ENCODE measurements at regions not wholly inside any gene's neighbourhood (a gene's known extent, or its start where the extent isn't known, plus 50 kb on each side); places are given as distances from the start of the nearest gene placed in this dataset.

DNA sequence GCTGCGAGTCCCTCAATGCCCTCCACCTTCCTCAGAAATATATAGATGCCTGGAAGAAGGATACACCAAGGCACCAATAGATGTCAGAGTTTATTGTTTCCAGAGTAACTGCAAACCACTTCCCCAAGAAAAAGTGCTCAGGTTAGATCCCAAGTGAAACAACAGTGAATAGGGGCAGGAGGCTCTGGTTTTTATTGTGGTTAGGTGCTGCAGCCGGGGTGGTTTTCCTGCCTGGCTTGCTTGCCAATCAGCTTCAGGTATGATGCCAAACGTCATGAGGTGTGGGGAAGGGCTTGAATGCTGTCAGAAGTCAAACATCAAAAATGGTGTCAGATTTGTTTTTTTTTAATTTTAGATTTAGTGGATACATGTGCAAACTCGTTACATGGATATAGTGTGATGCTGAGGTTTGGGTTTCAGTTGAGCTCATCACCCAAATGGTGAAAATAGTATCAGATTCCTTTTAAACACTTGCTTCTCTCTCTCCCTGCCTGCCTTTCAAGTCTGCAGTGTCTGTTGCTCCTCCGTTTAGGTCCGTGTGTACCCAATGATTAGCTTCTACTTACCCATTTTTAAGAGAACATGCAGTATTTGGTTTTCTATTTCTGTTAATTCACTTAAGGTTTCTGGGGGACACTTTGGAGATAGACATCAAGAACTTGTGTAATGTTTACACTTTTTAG lies 1317.0 kb downstream of the MRPL39 start:
- H3K9me3 Mint-ChIP-seq: no peaks in the 10 kb centered on the region
- peaks cover 5% of the 10 kb centered on the region for H3K4me1 Mint-ChIP-seq
- H3K4me3 Mint-ChIP-seq: no peak overlapping the region
- no peak for ATAC-seq (ENCODE audit: low read depth)
- DNase-seq (ENCODE audit: low spot score in 2 of 2): no peak
- H3K27me3 Mint-ChIP-seq: no peaks in the 10 kb centered on the region
- H3K27ac Mint-ChIP-seq: no peak overlapping the region
- H3K36me3 Mint-ChIP-seq: no peaks in the 10 kb centered on the region

- no peak overlapping the region for H3K4me3 Mint-ChIP-seq
- no peak overlapping the region for H3K27ac Mint-ChIP-seq
Observed at GRCh38 chr21:24289539-24289938, 1317.7 kb downstream of the MRPL39 start.

GRCh38 chr21:24280596-24280995 lies 1326.7 kb downstream of the MRPL39 start:
- Mint-ChIP-seq H3K27me3 (peaks cover 3% of the 10 kb centered on the region), H3K4me3 (no peak overlapping the region), H3K4me1 (peaks cover 2% of the 10 kb centered on the region), H3K36me3 (no peaks in the 10 kb centered on the region), H3K9me3 (no peaks in the 10 kb centered on the region), H3K27ac (no peak overlapping the region)
- ATAC-seq (ENCODE audit: low read depth): no peak
- DNase-seq (ENCODE audit: low spot score in 2 of 2): no peak

More at GRCh38 chr21:24289539-24289938, 1317.7 kb downstream of the MRPL39 start:
- DNase-seq (ENCODE audit: low spot score in 2 of 2) (no peak), ATAC-seq (ENCODE audit: low read depth) (no peak)
- Mint-ChIP-seq H3K27me3 (no peaks in the 10 kb centered on the region), H3K9me3 (no peaks in the 10 kb centered on the region), H3K36me3 (no peaks in the 10 kb centered on the region), H3K4me1 (peaks cover 5% of the 10 kb centered on the region)

DNA sequence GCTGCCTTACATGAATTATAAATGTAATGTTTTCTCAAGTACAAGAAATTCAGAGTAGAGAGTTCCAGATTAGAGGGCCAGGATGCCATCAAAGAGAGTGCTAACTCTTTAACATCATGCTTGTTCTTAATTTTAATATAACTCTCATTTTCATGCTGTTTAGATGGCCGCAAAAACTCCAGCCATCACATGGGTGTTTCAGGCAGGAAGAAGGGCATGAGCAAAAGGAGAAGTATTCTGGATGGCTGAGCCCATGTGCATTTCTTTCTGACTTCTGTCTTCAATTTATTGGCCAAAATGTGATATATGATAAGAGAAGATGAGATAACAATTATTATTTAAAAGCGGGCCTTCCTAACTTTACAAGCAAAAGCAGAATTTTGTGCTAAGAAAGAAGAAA lies 1328.6 kb downstream of the MRPL39 start:
- ATAC-seq (ENCODE audit: low read depth): no peak
- Mint-ChIP-seq H3K4me3 (no peak overlapping the region), H3K27me3 (peaks cover 3% of the 10 kb centered on the region), H3K9me3 (no peaks in the 10 kb centered on the region), H3K4me1 (peaks cover 2% of the 10 kb centered on the region), H3K27ac (no peak overlapping the region), H3K36me3 (no peaks in the 10 kb centered on the region)
- no peak for DNase-seq (ENCODE audit: low spot score in 2 of 2)

- ATAC-seq (ENCODE audit: low read depth) (no peak), DNase-seq (ENCODE audit: low spot score in 2 of 2) (no peak)
- Mint-ChIP-seq H3K4me3 (no peak overlapping the region), H3K9me3 (no peaks in the 10 kb centered on the region), H3K4me1 (peaks cover 5% of the 10 kb centered on the region), H3K27me3 (peaks cover 10% of the 10 kb centered on the region), H3K36me3 (no peaks in the 10 kb centered on the region), H3K27ac (no peak overlapping the region)
Observed at GRCh38 chr21:24276204-24276603, 1331.1 kb downstream of the MRPL39 start.

GRCh38 chr21:24275616-24276015 lies 1331.7 kb downstream of the MRPL39 start:
- ATAC-seq (ENCODE audit: low read depth) (no peak), DNase-seq (ENCODE audit: low spot score in 2 of 2) (no peak)
- Mint-ChIP-seq H3K27ac (no peak overlapping the region), H3K4me3 (no peak overlapping the region), H3K27me3 (peaks cover 10% of the 10 kb centered on the region), H3K4me1 (peaks cover 7% of the 10 kb centered on the region), H3K9me3 (no peaks in the 10 kb centered on the region), H3K36me3 (no peaks in the 10 kb centered on the region)

DNA sequence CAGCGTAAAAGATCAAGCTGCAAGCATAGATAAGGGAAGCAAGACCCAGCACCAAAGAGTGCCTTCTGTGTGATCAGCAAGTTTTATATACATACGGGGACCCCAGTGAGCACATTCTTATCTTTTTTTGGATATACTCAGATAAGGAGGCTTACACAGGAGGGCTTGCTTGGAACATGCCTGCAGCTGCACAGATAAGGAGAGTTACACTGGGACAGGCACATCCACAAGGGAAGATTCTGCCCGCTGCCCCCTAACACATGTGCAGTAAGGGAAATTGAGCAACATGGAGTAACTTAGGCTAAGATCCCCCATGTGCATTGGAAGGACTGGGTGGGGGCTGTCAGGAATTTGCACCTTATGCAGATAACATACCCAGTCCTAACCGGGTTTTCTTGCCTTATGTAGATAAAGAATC lies 1334.8 kb downstream of the MRPL39 start:
- Mint-ChIP-seq H3K4me3 (no peak overlapping the region), H3K36me3 (no peaks in the 10 kb centered on the region), H3K9me3 (no peaks in the 10 kb centered on the region), H3K27me3 (peaks cover 8% of the 10 kb centered on the region), H3K4me1 (peaks cover 6% of the 10 kb centered on the region), H3K27ac (no peak overlapping the region)
- no peak for DNase-seq (ENCODE audit: low spot score in 2 of 2)
- no peak for ATAC-seq (ENCODE audit: low read depth)

DNA sequence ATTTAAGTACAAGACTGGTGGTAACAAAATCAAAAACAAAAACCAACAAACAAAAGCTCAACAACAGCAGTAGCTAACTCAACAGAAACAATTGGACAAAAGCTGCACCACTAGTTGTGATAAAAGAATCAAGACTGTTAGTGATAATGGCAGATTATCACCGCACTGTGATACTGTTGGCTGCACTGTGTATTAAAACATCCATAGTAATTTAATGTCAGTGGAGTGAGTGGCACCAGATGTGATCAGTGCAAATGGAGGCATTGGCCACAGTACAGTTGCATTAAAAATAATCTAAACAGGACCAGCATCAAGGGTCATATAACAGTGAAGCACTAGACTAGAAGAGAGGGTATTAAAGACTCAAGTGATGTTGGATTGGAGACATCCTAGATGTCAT lies 1341.3 kb downstream of the MRPL39 start:
- ATAC-seq (ENCODE audit: low read depth): no peak
- H3K4me1 Mint-ChIP-seq: peaks cover 3% of the 10 kb centered on the region
- H3K4me3 Mint-ChIP-seq: no peak overlapping the region
- H3K36me3 Mint-ChIP-seq: no peaks in the 10 kb centered on the region
- no peak for DNase-seq (ENCODE audit: low spot score in 2 of 2)
- H3K27me3 Mint-ChIP-seq: no peaks in the 10 kb centered on the region
- no peaks in the 10 kb centered on the region for H3K9me3 Mint-ChIP-seq
- H3K27ac Mint-ChIP-seq: no peak overlapping the region

DNA sequence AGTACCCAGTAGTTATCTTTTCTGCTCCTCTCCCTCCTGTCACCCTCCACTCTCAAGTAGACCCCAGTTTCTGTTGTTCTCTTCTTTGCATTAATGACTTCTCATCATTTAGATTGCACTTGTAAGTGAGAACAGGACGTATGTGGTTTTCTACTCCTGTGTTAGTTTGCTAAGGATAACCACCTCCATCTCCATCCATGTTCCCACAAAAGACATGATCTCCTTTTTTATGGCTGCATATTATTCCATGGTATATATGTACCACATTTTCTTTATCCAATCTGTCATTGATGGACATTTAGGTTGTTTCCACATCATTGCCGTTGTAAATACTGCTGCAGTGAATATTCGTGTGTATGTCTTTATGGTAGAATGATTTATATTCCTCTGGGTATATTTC lies 1346.5 kb downstream of the MRPL39 start:
- Mint-ChIP-seq H3K9me3 (peaks cover 4% of the 10 kb centered on the region), H3K36me3 (no peaks in the 10 kb centered on the region), H3K4me1 (no peaks in the 10 kb centered on the region), H3K27me3 (no peaks in the 10 kb centered on the region), H3K4me3 (no peak overlapping the region), H3K27ac (no peak overlapping the region)
- no peak for ATAC-seq (ENCODE audit: low read depth)
- no peak for DNase-seq (ENCODE audit: low spot score in 2 of 2)

DNA sequence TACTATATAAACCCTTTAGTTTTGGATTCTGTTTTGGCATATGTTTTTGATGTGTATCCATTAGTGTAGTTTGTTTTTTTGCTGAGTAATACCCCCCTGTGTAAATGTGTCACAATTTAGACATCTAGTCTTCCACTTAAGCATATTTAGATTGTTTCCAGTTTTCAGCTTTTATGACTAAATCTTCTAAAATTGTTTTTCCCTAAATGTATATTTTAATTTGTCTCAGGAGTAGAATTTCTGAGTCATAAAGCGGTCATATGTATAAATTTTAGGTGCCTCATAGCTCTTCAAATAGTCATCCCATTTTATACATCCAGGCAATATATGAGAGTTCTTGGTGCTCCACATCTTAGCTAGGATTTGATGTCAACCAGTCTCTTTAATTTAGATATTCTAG lies 1348.0 kb downstream of the MRPL39 start:
- Mint-ChIP-seq H3K27ac (no peak overlapping the region), H3K27me3 (no peaks in the 10 kb centered on the region), H3K9me3 (peaks cover 4% of the 10 kb centered on the region), H3K4me1 (no peaks in the 10 kb centered on the region), H3K4me3 (no peak overlapping the region), H3K36me3 (no peaks in the 10 kb centered on the region)
- no peak for DNase-seq (ENCODE audit: low spot score in 2 of 2)
- no peak for ATAC-seq (ENCODE audit: low read depth)

DNA sequence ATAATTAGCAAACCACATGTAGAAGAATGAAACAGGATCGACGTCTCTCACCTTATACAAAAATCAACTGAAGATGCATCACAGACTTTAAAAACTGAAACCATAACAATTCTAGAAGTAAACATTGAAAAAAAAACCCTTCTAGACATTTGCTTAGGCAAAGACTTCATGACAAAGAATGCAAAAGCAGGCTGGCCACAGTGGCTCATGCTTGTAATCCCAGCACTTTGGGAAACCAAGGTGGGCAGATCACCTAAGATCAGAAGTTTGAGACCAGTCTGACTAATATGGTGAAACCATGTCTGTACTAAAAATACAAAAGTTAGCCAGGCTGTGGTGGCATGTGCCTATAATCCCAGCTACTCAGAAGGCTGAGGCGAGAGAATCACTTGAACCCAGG lies 1351.7 kb downstream of the MRPL39 start:
- H3K4me1 Mint-ChIP-seq: no peaks in the 10 kb centered on the region
- no peaks in the 10 kb centered on the region for H3K36me3 Mint-ChIP-seq
- DNase-seq (ENCODE audit: low spot score in 2 of 2): no peak
- H3K4me3 Mint-ChIP-seq: no peak overlapping the region
- H3K27ac Mint-ChIP-seq: no peak overlapping the region
- no peak for ATAC-seq (ENCODE audit: low read depth)
- peaks cover under 1% of the 10 kb centered on the region for H3K9me3 Mint-ChIP-seq
- H3K27me3 Mint-ChIP-seq: no peaks in the 10 kb centered on the region

DNA sequence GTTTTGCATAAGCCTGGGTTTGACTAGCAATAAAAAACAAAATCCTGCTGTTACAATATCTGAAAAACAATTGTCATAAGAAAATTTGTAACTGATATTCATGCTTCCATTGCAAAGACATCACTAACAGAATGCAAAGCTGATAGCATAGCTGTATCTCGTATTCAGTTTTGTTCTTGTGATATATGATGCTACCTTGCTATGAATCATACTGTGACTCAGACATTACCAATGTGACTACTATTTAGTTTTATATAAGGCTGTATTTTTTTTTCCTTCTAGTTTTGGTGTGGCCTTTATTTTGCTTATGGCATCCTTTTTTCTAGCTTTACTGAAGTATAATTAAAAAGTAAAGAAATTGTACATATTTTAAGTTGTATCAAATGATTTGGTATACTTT lies 1381.8 kb downstream of the MRPL39 start:
- Mint-ChIP-seq H3K4me1 (no peaks in the 10 kb centered on the region), H3K27ac (no peak overlapping the region), H3K36me3 (no peaks in the 10 kb centered on the region), H3K4me3 (no peak overlapping the region), H3K9me3 (peaks cover 2% of the 10 kb centered on the region), H3K27me3 (no peaks in the 10 kb centered on the region)
- DNase-seq (ENCODE audit: low spot score in 2 of 2): no peak
- ATAC-seq (ENCODE audit: low read depth): no peak

DNA sequence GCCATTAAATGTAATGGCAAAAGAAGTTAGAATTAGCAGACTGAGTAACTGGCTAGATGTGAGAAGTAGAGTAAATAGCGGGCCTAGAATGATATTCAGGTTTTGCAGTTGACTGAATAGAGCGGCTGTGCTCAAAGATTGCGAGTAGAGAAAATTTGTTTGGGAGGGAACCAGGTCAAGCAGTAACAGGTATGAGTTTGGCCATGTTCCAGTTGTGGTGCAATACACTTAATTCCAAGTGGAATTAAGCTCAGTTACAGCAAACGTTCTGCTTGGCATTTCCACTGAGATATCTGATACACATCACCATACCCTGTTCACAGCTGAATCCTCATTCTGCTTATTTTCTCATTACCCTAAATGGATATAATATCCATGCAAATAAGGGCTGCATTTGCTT lies 1382.9 kb downstream of the MRPL39 start:
- Mint-ChIP-seq H3K4me3 (no peak overlapping the region), H3K36me3 (no peaks in the 10 kb centered on the region), H3K27me3 (no peaks in the 10 kb centered on the region), H3K27ac (no peak overlapping the region), H3K9me3 (peaks cover 2% of the 10 kb centered on the region), H3K4me1 (no peaks in the 10 kb centered on the region)
- ATAC-seq (ENCODE audit: low read depth) (no peak), DNase-seq (ENCODE audit: low spot score in 2 of 2) (no peak)

DNA sequence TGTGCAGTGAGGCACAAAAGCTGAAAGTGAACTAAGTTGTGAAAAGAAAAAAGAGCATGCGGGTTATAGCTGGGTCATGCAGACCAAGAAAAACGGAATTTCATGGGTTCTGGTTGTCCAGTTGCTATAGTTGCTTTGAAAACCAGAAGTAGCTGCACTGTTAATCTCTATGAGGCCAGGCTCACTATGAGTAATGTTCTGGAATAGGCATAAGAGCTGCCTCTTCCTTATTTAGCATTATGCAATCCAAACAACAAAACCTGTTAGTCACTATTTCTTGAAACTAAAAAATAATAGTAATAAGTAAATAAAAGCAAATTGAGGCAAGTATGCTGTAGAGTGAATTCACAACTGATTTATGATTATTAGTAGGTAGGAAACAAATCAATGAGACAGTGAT lies 1383.7 kb downstream of the MRPL39 start:
- Mint-ChIP-seq H3K9me3 (peaks cover 2% of the 10 kb centered on the region), H3K4me1 (no peaks in the 10 kb centered on the region), H3K36me3 (no peaks in the 10 kb centered on the region), H3K4me3 (no peak overlapping the region), H3K27ac (no peak overlapping the region), H3K27me3 (no peaks in the 10 kb centered on the region)
- ATAC-seq (ENCODE audit: low read depth): no peak
- DNase-seq (ENCODE audit: low spot score in 2 of 2): no peak

GRCh38 chr21:24222676-24223075 lies 1384.6 kb downstream of the MRPL39 start:
- ATAC-seq (ENCODE audit: low read depth) (no peak), DNase-seq (ENCODE audit: low spot score in 2 of 2) (no peak)
- Mint-ChIP-seq H3K27ac (no peak overlapping the region), H3K9me3 (peaks cover under 1% of the 10 kb centered on the region), H3K36me3 (no peaks in the 10 kb centered on the region), H3K4me1 (no peaks in the 10 kb centered on the region), H3K27me3 (no peaks in the 10 kb centered on the region), H3K4me3 (no peak overlapping the region)

Measured in memory B cell (primary cell).